Loucy (cell line): ENCODE measurements at regions not wholly inside any gene's neighbourhood (a gene's known extent, or its start where the extent isn't known, plus 50 kb on each side); places are given as distances from the start of the nearest gene placed in this dataset.

Source experiments
- EZH2phosphoT487 ChIP-seq: fragments of 200-600 bp; IDR thresholded peaks from 2 replicates; pipeline ENCODE4 v1.6.1; 2018; ENCODE audit warnings: antibody characterized with exemption, mild to moderate bottlenecking, moderate library complexity, borderline replicate concordance
- TF ChIP-seq, protein P1 (sequence below): fragments of 200-600 bp; sonication (generic); conservative IDR thresholded peaks from 2 replicates; pipeline ENCODE4 v1.5.1; 2014; ENCODE audit warnings: mild to moderate bottlenecking, antibody characterized with exemption, low read length

DNA sequence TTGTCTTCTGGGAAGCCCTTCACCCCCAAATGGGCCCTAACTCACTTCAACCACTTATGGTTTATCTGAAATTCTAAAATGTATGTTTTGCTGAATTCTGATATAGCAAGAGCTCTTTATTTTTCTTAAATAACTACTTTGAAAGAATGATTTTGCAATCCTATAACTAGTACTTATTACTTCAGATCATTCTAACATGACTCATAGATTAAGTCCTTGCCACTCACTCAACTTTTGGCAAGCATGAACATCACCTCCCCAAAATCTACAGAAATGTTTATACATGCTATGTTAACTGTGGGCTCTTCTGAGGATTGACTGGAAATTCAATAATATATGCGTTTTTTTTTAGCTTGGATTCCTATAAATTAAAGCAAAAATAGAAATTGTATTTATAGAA lies 367.4 kb upstream of the FAT3 start:
- TF ChIP-seq, protein P1, sequence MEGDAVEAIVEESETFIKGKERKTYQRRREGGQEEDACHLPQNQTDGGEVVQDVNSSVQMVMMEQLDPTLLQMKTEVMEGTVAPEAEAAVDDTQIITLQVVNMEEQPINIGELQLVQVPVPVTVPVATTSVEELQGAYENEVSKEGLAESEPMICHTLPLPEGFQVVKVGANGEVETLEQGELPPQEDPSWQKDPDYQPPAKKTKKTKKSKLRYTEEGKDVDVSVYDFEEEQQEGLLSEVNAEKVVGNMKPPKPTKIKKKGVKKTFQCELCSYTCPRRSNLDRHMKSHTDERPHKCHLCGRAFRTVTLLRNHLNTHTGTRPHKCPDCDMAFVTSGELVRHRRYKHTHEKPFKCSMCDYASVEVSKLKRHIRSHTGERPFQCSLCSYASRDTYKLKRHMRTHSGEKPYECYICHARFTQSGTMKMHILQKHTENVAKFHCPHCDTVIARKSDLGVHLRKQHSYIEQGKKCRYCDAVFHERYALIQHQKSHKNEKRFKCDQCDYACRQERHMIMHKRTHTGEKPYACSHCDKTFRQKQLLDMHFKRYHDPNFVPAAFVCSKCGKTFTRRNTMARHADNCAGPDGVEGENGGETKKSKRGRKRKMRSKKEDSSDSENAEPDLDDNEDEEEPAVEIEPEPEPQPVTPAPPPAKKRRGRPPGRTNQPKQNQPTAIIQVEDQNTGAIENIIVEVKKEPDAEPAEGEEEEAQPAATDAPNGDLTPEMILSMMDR: no peak
- no peak for TF ChIP-seq EZH2phosphoT487
